HepG2 (cell line): ENCODE measurements at regions not wholly inside any gene's neighbourhood (a gene's known extent, or its start where the extent isn't known, plus 50 kb on each side); places are given as distances from the start of the nearest gene placed in this dataset.

Experiments used
- PHB2 ChIP-seq: fragments of 450-650 bp; IDR thresholded peaks from 2 replicates; pipeline ENCODE4 v1.6.1; 2018; ENCODE audit not compliant: partially characterized antibody
- SP2 ChIP-seq: sonication (generic); formaldehyde crosslinking; IDR thresholded peaks from 2 replicates; pipeline ENCODE4 v1.5.1; 2020; ENCODE audit warnings: mild to moderate bottlenecking, missing genetic modification reagents
- TEAD3 ChIP-seq: optimal IDR thresholded peaks from 2 replicates; pipeline ENCODE3; 2016; ENCODE audit warnings: borderline replicate concordance
- TF ChIP-seq, protein P1 (sequence below): sonication (generic); formaldehyde crosslinking; IDR thresholded peaks from 2 replicates; pipeline ENCODE4 v1.5.0; 2020; ENCODE audit warnings: missing genetic modification reagents
- TF ChIP-seq, protein P2 (sequence below): IDR thresholded peaks from 2 replicates; pipeline ENCODE4 v1.4.0; 2020; ENCODE audit warnings: mild to moderate bottlenecking, missing genetic modification reagents
- TF ChIP-seq, protein P3 (sequence below): sonication (generic); formaldehyde crosslinking; conservative IDR thresholded peaks from 2 replicates; pipeline ENCODE4 v1.4.0; 2020; ENCODE audit warnings: missing genetic modification reagents
- TF ChIP-seq, protein P4 (sequence below): IDR thresholded peaks from 2 replicates; pipeline ENCODE4 v1.6.1; 2012; ENCODE audit warnings: low read depth, low read length, improper control_type of control experiment
- TF ChIP-seq, protein P5 (sequence below): sonication (generic); formaldehyde crosslinking; IDR thresholded peaks from 2 replicates; pipeline ENCODE4 v1.4.0; 2020; ENCODE audit warnings: low read depth, mild to moderate bottlenecking, missing genetic modification reagents
- TF ChIP-seq, protein P6 (sequence below): sonication (generic); formaldehyde crosslinking; IDR thresholded peaks from 2 replicates; pipeline ENCODE4 v1.8.1; 2023; ENCODE audit warnings: mild to moderate bottlenecking, missing genetic modification reagents

DNA sequence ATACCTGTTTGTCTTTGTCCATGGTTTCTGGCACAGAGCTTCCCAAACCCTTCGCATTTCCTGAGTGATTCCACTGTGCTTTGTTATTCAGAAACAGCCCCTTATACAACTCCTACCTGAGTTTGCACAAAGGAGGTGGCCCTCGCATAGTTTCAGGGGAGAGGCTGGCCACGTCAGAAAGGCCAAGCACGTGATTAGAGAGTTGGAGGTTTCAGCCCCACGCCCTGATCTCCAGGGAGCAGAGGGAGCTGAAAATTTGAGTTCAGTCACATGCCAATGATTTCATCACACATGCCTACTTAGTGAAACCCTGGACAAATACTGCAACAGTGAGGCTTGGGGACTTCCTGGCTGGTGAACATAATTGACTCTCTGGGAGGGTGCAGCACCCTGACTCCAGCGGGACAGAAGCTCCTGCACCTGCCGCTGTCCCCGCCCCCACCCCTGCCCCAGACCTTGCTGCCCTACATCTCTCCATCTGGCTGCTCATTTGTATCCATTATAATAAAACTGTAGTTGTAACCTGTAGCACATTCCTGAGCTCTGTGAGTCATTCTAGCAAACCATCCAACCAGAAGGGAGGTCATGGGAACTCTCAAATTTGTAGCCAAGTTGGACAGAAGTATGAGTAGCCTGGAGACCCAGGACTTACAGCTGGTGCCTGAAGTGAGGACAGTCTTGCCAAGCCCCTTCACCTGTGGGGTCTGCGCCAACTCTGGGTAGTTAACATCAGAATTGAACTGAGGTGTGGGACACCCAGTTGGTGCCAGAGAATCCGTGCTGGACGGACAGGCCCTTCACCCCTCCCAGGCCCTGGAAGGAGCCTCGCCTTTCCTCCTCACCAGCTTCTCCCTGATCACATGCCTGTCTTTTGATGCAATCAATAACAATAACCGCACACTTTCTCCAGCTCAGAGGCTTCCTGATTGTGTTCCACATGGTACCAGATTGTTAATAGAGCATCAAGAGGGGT, 224.3 kb downstream of the ANAPC1 start (continued):
- TF ChIP-seq, protein P1, sequence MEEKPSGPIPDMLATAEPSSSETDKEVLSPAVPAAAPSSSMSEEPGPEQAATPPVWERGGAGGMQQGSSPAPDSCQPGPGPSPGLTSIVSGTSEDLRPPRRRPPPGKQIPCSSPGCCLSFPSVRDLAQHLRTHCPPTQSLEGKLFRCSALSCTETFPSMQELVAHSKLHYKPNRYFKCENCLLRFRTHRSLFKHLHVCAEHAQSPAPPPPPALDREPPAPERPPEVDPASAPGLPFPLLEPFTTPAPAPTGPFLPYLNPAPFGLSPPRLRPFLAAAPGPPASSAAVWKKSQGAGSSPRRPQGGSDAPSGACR (CRISPR knock-in tag), result no peak
- TF ChIP-seq, protein P2, sequence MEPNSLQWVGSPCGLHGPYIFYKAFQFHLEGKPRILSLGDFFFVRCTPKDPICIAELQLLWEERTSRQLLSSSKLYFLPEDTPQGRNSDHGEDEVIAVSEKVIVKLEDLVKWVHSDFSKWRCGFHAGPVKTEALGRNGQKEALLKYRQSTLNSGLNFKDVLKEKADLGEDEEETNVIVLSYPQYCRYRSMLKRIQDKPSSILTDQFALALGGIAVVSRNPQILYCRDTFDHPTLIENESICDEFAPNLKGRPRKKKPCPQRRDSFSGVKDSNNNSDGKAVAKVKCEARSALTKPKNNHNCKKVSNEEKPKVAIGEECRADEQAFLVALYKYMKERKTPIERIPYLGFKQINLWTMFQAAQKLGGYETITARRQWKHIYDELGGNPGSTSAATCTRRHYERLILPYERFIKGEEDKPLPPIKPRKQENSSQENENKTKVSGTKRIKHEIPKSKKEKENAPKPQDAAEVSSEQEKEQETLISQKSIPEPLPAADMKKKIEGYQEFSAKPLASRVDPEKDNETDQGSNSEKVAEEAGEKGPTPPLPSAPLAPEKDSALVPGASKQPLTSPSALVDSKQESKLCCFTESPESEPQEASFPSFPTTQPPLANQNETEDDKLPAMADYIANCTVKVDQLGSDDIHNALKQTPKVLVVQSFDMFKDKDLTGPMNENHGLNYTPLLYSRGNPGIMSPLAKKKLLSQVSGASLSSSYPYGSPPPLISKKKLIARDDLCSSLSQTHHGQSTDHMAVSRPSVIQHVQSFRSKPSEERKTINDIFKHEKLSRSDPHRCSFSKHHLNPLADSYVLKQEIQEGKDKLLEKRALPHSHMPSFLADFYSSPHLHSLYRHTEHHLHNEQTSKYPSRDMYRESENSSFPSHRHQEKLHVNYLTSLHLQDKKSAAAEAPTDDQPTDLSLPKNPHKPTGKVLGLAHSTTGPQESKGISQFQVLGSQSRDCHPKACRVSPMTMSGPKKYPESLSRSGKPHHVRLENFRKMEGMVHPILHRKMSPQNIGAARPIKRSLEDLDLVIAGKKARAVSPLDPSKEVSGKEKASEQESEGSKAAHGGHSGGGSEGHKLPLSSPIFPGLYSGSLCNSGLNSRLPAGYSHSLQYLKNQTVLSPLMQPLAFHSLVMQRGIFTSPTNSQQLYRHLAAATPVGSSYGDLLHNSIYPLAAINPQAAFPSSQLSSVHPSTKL (CRISPR knock-in tag), result peak; percentile 75
- TF ChIP-seq, protein P3, sequence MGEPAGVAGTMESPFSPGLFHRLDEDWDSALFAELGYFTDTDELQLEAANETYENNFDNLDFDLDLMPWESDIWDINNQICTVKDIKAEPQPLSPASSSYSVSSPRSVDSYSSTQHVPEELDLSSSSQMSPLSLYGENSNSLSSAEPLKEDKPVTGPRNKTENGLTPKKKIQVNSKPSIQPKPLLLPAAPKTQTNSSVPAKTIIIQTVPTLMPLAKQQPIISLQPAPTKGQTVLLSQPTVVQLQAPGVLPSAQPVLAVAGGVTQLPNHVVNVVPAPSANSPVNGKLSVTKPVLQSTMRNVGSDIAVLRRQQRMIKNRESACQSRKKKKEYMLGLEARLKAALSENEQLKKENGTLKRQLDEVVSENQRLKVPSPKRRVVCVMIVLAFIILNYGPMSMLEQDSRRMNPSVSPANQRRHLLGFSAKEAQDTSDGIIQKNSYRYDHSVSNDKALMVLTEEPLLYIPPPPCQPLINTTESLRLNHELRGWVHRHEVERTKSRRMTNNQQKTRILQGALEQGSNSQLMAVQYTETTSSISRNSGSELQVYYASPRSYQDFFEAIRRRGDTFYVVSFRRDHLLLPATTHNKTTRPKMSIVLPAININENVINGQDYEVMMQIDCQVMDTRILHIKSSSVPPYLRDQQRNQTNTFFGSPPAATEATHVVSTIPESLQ, result no peak
- TF ChIP-seq, protein P4, sequence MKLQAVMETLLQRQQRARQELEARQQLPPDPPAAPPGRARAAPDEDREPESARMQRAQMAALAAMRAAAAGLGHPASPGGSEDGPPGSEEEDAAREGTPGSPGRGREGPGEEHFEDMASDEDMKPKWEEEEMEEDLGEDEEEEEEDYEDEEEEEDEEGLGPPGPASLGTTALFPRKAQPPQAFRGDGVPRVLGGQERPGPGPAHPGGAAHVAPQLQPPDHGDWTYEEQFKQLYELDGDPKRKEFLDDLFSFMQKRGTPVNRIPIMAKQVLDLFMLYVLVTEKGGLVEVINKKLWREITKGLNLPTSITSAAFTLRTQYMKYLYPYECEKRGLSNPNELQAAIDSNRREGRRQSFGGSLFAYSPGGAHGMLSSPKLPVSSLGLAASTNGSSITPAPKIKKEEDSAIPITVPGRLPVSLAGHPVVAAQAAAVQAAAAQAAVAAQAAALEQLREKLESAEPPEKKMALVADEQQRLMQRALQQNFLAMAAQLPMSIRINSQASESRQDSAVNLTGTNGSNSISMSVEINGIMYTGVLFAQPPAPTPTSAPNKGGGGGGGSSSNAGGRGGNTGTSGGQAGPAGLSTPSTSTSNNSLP, result no peak
- TF ChIP-seq, protein P5, sequence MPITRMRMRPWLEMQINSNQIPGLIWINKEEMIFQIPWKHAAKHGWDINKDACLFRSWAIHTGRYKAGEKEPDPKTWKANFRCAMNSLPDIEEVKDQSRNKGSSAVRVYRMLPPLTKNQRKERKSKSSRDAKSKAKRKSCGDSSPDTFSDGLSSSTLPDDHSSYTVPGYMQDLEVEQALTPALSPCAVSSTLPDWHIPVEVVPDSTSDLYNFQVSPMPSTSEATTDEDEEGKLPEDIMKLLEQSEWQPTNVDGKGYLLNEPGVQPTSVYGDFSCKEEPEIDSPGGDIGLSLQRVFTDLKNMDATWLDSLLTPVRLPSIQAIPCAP, result no peak
- TF ChIP-seq SP2 (CRISPR knock-in tag) (no peak), PHB2 (no peak), TEAD3 (CRISPR knock-in tag) (peak; percentile 55)
- TF ChIP-seq, protein P6, sequence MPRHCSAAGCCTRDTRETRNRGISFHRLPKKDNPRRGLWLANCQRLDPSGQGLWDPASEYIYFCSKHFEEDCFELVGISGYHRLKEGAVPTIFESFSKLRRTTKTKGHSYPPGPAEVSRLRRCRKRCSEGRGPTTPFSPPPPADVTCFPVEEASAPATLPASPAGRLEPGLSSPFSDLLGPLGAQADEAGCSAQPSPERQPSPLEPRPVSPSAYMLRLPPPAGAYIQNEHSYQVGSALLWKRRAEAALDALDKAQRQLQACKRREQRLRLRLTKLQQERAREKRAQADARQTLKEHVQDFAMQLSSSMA (CRISPR knock-in tag), result no peak
